ENCODE measurements at regions not wholly inside any gene's neighbourhood (a gene's known extent, or its start where the extent isn't known, plus 50 kb on each side); places are given as distances from the start of the nearest gene placed in this dataset.

DNA sequence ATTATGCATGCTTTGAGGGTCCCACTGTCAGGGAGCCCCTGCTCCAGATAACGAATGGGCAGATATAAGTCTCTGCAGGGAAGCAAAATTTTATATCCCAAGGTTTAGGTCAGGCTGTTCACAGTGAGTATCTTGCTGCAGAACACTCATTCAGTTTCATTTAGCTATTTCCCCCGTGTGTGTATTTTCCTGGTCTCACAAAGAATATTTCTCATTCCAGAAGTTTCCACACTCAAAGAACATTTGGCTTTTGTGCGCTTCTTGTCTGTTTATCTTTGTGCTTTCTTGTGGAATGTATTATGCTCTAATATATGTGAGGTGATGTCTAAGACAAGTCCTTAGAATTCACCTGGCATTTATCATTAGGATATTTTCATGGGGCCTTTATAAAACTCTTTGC, 140.4 kb upstream of the MMADHC start:
- TF ChIP-seq CTCF (IDR thresholded peaks at IDR 0.05; ENCODE audit: low read depth, low read length) (no peak), EZH2phosphoT487 (IDR thresholded peaks at IDR 0.05; ENCODE audit: low read depth) (no peak)
- no peaks in the 10 kb centered on the region for H3K4me1 ChIP-seq (ENCODE audit: low read length)
- H2AFZ ChIP-seq (ENCODE audit: low read depth, low read length), result no peak overlapping the region

DNA sequence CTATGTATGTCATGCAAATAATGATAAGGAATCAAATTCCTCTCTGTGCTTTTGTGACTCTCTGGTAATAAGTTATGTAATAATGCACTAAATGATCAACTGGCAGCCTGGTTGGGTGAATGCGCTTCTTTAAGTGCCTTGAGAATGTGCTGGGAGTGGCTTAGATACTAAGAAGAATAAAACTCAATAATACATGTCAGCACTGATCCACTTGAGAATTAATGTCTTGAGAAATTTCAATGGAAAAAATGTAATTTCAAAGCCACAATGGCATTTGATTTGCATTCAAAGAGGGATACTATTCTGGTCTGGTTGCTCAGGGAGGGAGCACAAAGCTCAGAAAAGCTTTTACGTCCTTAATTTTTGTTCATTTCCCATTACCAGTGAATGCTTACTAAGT, 137.7 kb upstream of the MMADHC start:
- Histone ChIP-seq H3K9me3 (ENCODE audit: insufficient read depth, low read length) (no peaks in the 10 kb centered on the region), H3K79me2 (ENCODE audit: low read length) (no peaks in the 10 kb centered on the region), H3K9ac (ENCODE audit: low read length) (no peak overlapping the region), H3K4me2 (ENCODE audit: low read length) (no peak overlapping the region), H3K36me3 (replicated peaks; ENCODE audit: low read depth, low read length) (no peaks in the 10 kb centered on the region), H2AFZ (ENCODE audit: low read depth, low read length) (no peak overlapping the region), H4K20me1 (ENCODE audit: insufficient read depth, low read length) (no peaks in the 10 kb centered on the region), H3K27ac (ENCODE audit: low read length) (no peak overlapping the region), H3K27me3 (ENCODE audit: low read depth, low read length) (no peaks in the 10 kb centered on the region), H3K4me1 (ENCODE audit: low read length) (no peaks in the 10 kb centered on the region), H3K4me3 (ENCODE audit: low read length) (no peak overlapping the region)
- TF ChIP-seq CTCF (IDR thresholded peaks at IDR 0.05; ENCODE audit: low read depth, low read length) (no peak), EZH2phosphoT487 (IDR thresholded peaks at IDR 0.05; ENCODE audit: low read depth) (no peak)

More for the DNA sequence above, 140.4 kb upstream of the MMADHC start:
- Histone ChIP-seq H3K36me3 (replicated peaks; ENCODE audit: low read depth, low read length) (no peaks in the 10 kb centered on the region), H3K79me2 (ENCODE audit: low read length) (no peaks in the 10 kb centered on the region), H4K20me1 (ENCODE audit: insufficient read depth, low read length) (no peaks in the 10 kb centered on the region), H3K4me3 (ENCODE audit: low read length) (no peak overlapping the region), H3K4me2 (ENCODE audit: low read length) (no peak overlapping the region), H3K27me3 (ENCODE audit: low read depth, low read length) (no peaks in the 10 kb centered on the region), H3K9ac (ENCODE audit: low read length) (no peak overlapping the region), H3K9me3 (ENCODE audit: insufficient read depth, low read length) (no peaks in the 10 kb centered on the region), H3K27ac (ENCODE audit: low read length) (no peak overlapping the region)

GRCh38 chr2:149724091-149724490, 136.5 kb upstream of the MMADHC start:
- H3K27me3 ChIP-seq (ENCODE audit: low read depth, low read length), result no peaks in the 10 kb centered on the region
- H3K4me1 ChIP-seq (ENCODE audit: low read length), result no peaks in the 10 kb centered on the region
- H3K9ac ChIP-seq (ENCODE audit: low read length), result no peak overlapping the region
- H3K36me3 ChIP-seq (replicated peaks; ENCODE audit: low read depth, low read length), result no peaks in the 10 kb centered on the region
- no peaks in the 10 kb centered on the region for H4K20me1 ChIP-seq (ENCODE audit: insufficient read depth, low read length)
- no peaks in the 10 kb centered on the region for H3K79me2 ChIP-seq (ENCODE audit: low read length)
- no peak overlapping the region for H3K27ac ChIP-seq (ENCODE audit: low read length)
- no peak overlapping the region for H2AFZ ChIP-seq (ENCODE audit: low read depth, low read length)
- no peaks in the 10 kb centered on the region for H3K9me3 ChIP-seq (ENCODE audit: insufficient read depth, low read length)
- no peak overlapping the region for H3K4me3 ChIP-seq (ENCODE audit: low read length)
- H3K4me2 ChIP-seq (ENCODE audit: low read length), result no peak overlapping the region
- no peak for TF ChIP-seq EZH2phosphoT487 (IDR thresholded peaks at IDR 0.05; ENCODE audit: low read depth)

DNA sequence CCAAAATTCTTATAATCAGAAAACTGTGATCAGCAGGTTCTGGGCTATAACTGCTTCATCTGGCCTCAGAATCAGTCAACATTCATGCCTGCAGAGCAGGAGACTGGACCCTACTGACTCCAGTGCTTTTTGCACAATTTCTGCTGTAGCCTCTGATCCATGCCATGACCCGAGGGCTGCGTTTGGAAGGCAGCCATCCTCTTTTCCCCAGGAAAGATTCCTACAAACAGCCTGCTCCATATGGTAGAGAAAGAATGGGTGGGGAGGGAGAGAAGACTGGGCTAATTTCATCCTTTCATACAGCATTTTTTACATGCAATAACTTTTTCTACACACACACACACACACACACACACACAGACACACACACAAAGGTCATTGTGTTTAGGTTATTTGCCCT, 133.0 kb upstream of the MMADHC start:
- H3K4me3 ChIP-seq (ENCODE audit: low read length), result no peak overlapping the region
- H3K27ac ChIP-seq (ENCODE audit: low read length), result no peak overlapping the region
- no peaks in the 10 kb centered on the region for H3K9me3 ChIP-seq (ENCODE audit: insufficient read depth, low read length)
- H4K20me1 ChIP-seq (ENCODE audit: insufficient read depth, low read length), result no peaks in the 10 kb centered on the region
- no peak overlapping the region for H3K9ac ChIP-seq (ENCODE audit: low read length)
- TF ChIP-seq EZH2phosphoT487 (IDR thresholded peaks at IDR 0.05; ENCODE audit: low read depth) (no peak), CTCF (IDR thresholded peaks at IDR 0.05; ENCODE audit: low read depth, low read length) (no peak)
- no peaks in the 10 kb centered on the region for H3K27me3 ChIP-seq (ENCODE audit: low read depth, low read length)
- H3K4me2 ChIP-seq (ENCODE audit: low read length), result no peak overlapping the region
- no peaks in the 10 kb centered on the region for H3K36me3 ChIP-seq (replicated peaks; ENCODE audit: low read depth, low read length)
- H3K4me1 ChIP-seq (ENCODE audit: low read length), result no peaks in the 10 kb centered on the region
- H3K79me2 ChIP-seq (ENCODE audit: low read length), result no peaks in the 10 kb centered on the region
- H2AFZ ChIP-seq (ENCODE audit: low read depth, low read length), result no peak overlapping the region

DNA sequence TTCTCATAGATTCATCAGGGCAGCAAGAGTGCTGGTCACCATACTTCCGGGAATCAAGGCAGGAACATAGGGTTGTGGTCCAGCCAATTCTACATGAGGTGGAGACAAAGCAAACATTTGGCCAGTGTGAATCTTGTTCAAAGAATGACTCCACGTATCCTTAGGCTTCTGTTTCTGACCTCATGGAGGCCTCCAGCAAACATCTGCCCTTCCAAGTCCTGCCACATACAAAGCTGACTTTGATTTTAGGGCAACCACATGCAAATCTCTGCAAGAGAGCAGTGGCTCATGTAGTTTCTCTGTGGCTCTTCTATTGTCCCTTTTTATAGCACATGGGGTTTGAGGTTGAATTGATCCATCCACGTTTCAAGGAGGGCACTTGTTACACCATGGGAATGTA, 132.1 kb upstream of the MMADHC start:
- Histone ChIP-seq H3K27ac (ENCODE audit: low read length) (no peak overlapping the region), H2AFZ (ENCODE audit: low read depth, low read length) (no peak overlapping the region), H3K4me2 (ENCODE audit: low read length) (no peak overlapping the region), H3K4me1 (ENCODE audit: low read length) (no peaks in the 10 kb centered on the region), H3K36me3 (replicated peaks; ENCODE audit: low read depth, low read length) (no peaks in the 10 kb centered on the region), H3K27me3 (ENCODE audit: low read depth, low read length) (no peaks in the 10 kb centered on the region), H3K79me2 (ENCODE audit: low read length) (no peaks in the 10 kb centered on the region), H4K20me1 (ENCODE audit: insufficient read depth, low read length) (no peaks in the 10 kb centered on the region), H3K9ac (ENCODE audit: low read length) (no peak overlapping the region), H3K9me3 (ENCODE audit: insufficient read depth, low read length) (no peaks in the 10 kb centered on the region), H3K4me3 (ENCODE audit: low read length) (no peak overlapping the region)
- TF ChIP-seq CTCF (IDR thresholded peaks at IDR 0.05; ENCODE audit: low read depth, low read length) (no peak), EZH2phosphoT487 (IDR thresholded peaks at IDR 0.05; ENCODE audit: low read depth) (no peak)
